SU-DHL-6 (cell line): ENCODE measurements at regions not wholly inside any gene's neighbourhood (a gene's known extent, or its start where the extent isn't known, plus 50 kb on each side); places are given as distances from the start of the nearest gene placed in this dataset.

Source experiments
- EZH2phosphoT487 ChIP-seq: fragments of 200-600 bp; sonication (generic), shearing (Covaris generic); conservative IDR thresholded peaks from 2 replicates; pipeline ENCODE4 v1.6.1; 2018; ENCODE audit warnings: mild to moderate bottlenecking, antibody characterized with exemption, low read length, moderate library complexity, mixed read lengths
- TF ChIP-seq, protein P1 (sequence below): fragments of 200-600 bp; sonication (generic); IDR thresholded peaks from one replicate; pipeline ENCODE4 v1.5.1; 2017; ENCODE audit warnings: antibody characterized with exemption, mild to moderate bottlenecking, low read length, moderate library complexity; ENCODE audit not compliant: insufficient read depth, poor library complexity, severe bottlenecking

- TF ChIP-seq, protein P1, sequence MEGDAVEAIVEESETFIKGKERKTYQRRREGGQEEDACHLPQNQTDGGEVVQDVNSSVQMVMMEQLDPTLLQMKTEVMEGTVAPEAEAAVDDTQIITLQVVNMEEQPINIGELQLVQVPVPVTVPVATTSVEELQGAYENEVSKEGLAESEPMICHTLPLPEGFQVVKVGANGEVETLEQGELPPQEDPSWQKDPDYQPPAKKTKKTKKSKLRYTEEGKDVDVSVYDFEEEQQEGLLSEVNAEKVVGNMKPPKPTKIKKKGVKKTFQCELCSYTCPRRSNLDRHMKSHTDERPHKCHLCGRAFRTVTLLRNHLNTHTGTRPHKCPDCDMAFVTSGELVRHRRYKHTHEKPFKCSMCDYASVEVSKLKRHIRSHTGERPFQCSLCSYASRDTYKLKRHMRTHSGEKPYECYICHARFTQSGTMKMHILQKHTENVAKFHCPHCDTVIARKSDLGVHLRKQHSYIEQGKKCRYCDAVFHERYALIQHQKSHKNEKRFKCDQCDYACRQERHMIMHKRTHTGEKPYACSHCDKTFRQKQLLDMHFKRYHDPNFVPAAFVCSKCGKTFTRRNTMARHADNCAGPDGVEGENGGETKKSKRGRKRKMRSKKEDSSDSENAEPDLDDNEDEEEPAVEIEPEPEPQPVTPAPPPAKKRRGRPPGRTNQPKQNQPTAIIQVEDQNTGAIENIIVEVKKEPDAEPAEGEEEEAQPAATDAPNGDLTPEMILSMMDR: no peak
- TF ChIP-seq EZH2phosphoT487: no peak
These were observed 52.1 kb upstream of the KDR start for GRCh38 chr4:55177461-55177860.
